ENCODE measurements at regions not wholly inside any gene's neighbourhood (a gene's known extent, or its start where the extent isn't known, plus 50 kb on each side); places are given as distances from the start of the nearest gene placed in this dataset.

DNA sequence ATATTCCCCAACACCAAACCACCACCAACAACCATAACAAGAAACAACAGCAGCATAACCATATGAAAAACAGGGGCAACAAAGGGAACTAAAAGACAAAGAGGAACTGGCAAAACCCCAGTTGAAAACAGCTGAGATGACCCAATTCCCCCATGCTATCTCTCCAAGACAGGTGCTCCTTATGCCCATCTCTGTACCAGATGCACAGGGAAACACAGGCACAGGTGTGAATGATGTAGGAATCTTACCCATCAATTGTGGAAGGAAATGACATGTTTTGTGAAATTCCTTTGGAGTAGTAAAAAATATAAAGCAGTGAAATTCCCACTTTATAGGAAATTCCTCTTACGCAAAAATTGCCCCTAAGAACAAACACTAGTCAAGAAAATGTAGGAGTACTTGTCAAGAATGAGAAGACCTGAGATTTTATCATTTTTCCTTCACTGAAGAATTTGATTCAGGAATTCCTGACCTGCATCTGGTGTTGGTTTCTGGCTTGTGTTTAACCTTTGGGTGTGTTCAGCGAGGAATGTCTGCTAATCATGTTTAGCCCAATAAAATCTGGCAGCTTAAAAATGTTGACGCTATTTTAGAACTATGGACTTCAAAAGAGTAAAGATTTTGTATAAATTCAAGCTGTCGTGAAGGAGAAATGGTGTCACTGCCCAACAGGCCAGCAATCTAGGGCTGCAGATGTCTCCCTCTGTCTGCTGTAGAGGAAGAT lies 67.7 kb upstream of the ARHGAP28 start:
- TF ChIP-seq, protein P1, sequence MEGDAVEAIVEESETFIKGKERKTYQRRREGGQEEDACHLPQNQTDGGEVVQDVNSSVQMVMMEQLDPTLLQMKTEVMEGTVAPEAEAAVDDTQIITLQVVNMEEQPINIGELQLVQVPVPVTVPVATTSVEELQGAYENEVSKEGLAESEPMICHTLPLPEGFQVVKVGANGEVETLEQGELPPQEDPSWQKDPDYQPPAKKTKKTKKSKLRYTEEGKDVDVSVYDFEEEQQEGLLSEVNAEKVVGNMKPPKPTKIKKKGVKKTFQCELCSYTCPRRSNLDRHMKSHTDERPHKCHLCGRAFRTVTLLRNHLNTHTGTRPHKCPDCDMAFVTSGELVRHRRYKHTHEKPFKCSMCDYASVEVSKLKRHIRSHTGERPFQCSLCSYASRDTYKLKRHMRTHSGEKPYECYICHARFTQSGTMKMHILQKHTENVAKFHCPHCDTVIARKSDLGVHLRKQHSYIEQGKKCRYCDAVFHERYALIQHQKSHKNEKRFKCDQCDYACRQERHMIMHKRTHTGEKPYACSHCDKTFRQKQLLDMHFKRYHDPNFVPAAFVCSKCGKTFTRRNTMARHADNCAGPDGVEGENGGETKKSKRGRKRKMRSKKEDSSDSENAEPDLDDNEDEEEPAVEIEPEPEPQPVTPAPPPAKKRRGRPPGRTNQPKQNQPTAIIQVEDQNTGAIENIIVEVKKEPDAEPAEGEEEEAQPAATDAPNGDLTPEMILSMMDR (conservative IDR thresholded peaks at IDR 0.05; ENCODE audit: low read length), result no peak
- TF ChIP-seq EZH2phosphoT487 (IDR thresholded peaks at IDR 0.05; ENCODE audit: borderline replicate concordance, low read depth, low read length), result no peak
